NCI-H1436 (cell line): ENCODE measurements at regions not wholly inside any gene's neighbourhood (a gene's known extent, or its start where the extent isn't known, plus 50 kb on each side); places are given as distances from the start of the nearest gene placed in this dataset.

Source experiments
- DNase-seq: peaks from one replicate; lab custom pipeline; 2025; lab: John Stamatoyannopoulos, UW

- DNase-seq = no peak
These were observed 905.7 kb upstream of the TENM4 start for GRCh38 chr11:80346353-80347059.

GRCh38 chr11:80343436-80343835, 902.6 kb upstream of the TENM4 start:
- no peak for DNase-seq

- DNase-seq = no peak
These were observed 897.4 kb upstream of the TENM4 start for GRCh38 chr11:80338231-80338630.

- DNase-seq = no peak
These were observed 890.9 kb upstream of the TENM4 start for GRCh38 chr11:80331694-80332093.

- DNase-seq = no peak
These were observed 889.4 kb upstream of the TENM4 start for GRCh38 chr11:80330264-80330663.

- DNase-seq = no peak
These were observed 887.9 kb upstream of the TENM4 start for GRCh38 chr11:80328774-80329173.

- no peak for DNase-seq
These were observed 887.3 kb upstream of the TENM4 start for GRCh38 chr11:80327956-80328614.

GRCh38 chr11:80321786-80322185, 881.0 kb upstream of the TENM4 start:
- no peak for DNase-seq

GRCh38 chr11:80320765-80321164, 879.9 kb upstream of the TENM4 start:
- DNase-seq = no peak

- no peak for DNase-seq
These were observed 879.4 kb upstream of the TENM4 start for GRCh38 chr11:80320226-80320625.

GRCh38 chr11:80317612-80318011, 876.8 kb upstream of the TENM4 start:
- DNase-seq = no peak

GRCh38 chr11:80315200-80315599, 874.4 kb upstream of the TENM4 start:
- DNase-seq = no peak

- DNase-seq = no peak
These were observed 868.5 kb upstream of the TENM4 start for GRCh38 chr11:80309301-80309700.

GRCh38 chr11:80307676-80308075, 866.8 kb upstream of the TENM4 start:
- no peak for DNase-seq

GRCh38 chr11:80297858-80298632, 857.2 kb upstream of the TENM4 start:
- no peak for DNase-seq

- DNase-seq = no peak
These were observed 852.5 kb upstream of the TENM4 start for GRCh38 chr11:80293293-80293692.

GRCh38 chr11:80284946-80285785, 844.3 kb upstream of the TENM4 start:
- DNase-seq = no peak

GRCh38 chr11:80282643-80283042, 841.8 kb upstream of the TENM4 start:
- no peak for DNase-seq

- DNase-seq = no peak
These were observed 840.4 kb upstream of the TENM4 start for GRCh38 chr11:80281194-80281593.

GRCh38 chr11:80280737-80281136, 839.9 kb upstream of the TENM4 start:
- no peak for DNase-seq

- no peak for DNase-seq
These were observed 820.9 kb upstream of the TENM4 start for GRCh38 chr11:80261776-80262175.
